ENCODE measurements at regions not wholly inside any gene's neighbourhood (a gene's known extent, or its start where the extent isn't known, plus 50 kb on each side); places are given as distances from the start of the nearest gene placed in this dataset.
A peak's percentile ranks its signal among the peaks of the same experiment; 100 is the strongest.

- H3K36me3 ChIP-seq = no peaks in the 10 kb centered on the region
- no peak overlapping the region for H3K4me3 ChIP-seq
- H3K27me3 ChIP-seq = no peaks in the 10 kb centered on the region
- peak overlapping the region in 2 of 5 donors; percentile 40 to 43 for H3K27ac ChIP-seq
- peaks cover 0 to 23% (median 10%) of the 10 kb centered on the region in 4 donors for H3K4me1 ChIP-seq
- no peaks in the 10 kb centered on the region for H3K9me3 ChIP-seq
- no peak for DNase-seq
- TF ChIP-seq CTCF (IDR thresholded peaks at IDR 0.05) = no peak
- TF ChIP-seq POLR2AphosphoS5 (IDR thresholded peaks at IDR 0.05) = peak in 1 of 3 donors; percentile 18
- TF ChIP-seq POLR2A (IDR thresholded peaks at IDR 0.05) = no peak
- TF ChIP-seq EP300 (IDR thresholded peaks at IDR 0.05) = no peak
- 31 to 62% (median 42%) methylated on average over 6 of the region's 6 CpGs for WGBS, 5 donors
- intact Hi-C loops (cut with DNase I; ENCODE audit: low total_unique reads) = no loop called here
Observed at GRCh38 chr1:244346972-244347618, 104.6 kb downstream of the ADSS2 start.

- TF ChIP-seq CTCF (IDR thresholded peaks at IDR 0.05) = no peak
- TF ChIP-seq POLR2A (IDR thresholded peaks at IDR 0.05) = no peak
- TF ChIP-seq EP300 (IDR thresholded peaks at IDR 0.05) = no peak
- no peak for TF ChIP-seq POLR2AphosphoS5 (IDR thresholded peaks at IDR 0.05)
- intact Hi-C loops (cut with DNase I; ENCODE audit: low total_unique reads) = no loop called here
- Histone ChIP-seq H3K36me3 (no peaks in the 10 kb centered on the region), H3K27ac (peak overlapping the region in 1 of 5 donors; percentile 26), H3K27me3 (no peaks in the 10 kb centered on the region), H3K4me1 (peaks cover under 1 to 24% (median 13%) of the 10 kb centered on the region in 4 donors), H3K4me3 (no peak overlapping the region), H3K9me3 (no peaks in the 10 kb centered on the region)
- WGBS, 5 donors = 42 to 64% (median 47%) methylated on average over 3 of the region's 3 CpGs
- no peak for DNase-seq
Observed at GRCh38 chr1:244347942-244348341, 103.8 kb downstream of the ADSS2 start.

GRCh38 chr1:244349103-244349531 is 102.6 kb downstream of the ADSS2 start:
- H3K27me3 ChIP-seq = no peaks in the 10 kb centered on the region
- DNase-seq = no peak
- H3K4me1 ChIP-seq = peaks cover 7 to 33% (median 19%) of the 10 kb centered on the region in 4 donors
- no peak overlapping the region for H3K4me3 ChIP-seq
- no peaks in the 10 kb centered on the region for H3K36me3 ChIP-seq
- intact Hi-C loops (cut with DNase I; ENCODE audit: low total_unique reads) = no loop called here
- peak overlapping the region in 3 of 5 donors; percentile 49 to 71 (median 70) for H3K27ac ChIP-seq
- H3K9me3 ChIP-seq = no peaks in the 10 kb centered on the region
- TF ChIP-seq POLR2AphosphoS5 (IDR thresholded peaks at IDR 0.05) (peak in 1 of 3 donors; percentile 39), POLR2A (IDR thresholded peaks at IDR 0.05) (no peak), CTCF (IDR thresholded peaks at IDR 0.05) (no peak)
- 41 to 75% (median 70%) methylated on average over 8 of the region's 8 CpGs for WGBS, 5 donors

DNA sequence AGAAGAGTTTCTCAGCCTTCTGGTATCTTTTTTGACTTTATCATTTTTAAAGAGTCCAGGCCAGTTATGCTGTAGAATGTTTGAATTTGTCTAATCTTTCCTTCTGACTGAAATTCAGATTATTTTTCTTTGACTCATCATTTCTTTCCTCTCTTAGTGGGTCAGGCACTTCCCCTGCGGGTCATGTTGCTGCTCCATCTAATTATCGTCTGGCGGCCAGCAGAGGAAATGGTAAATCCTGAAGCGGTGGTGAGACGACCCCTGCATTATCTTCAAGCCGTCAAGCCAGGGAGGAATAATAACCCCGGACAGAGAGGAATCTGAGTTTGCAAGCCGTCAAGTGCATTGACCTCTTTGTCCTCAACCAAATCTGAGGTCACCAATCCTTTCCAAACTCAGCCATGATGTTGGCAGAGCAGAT is 102.1 kb downstream of the ADSS2 start:
- WGBS, 5 donors = 40 to 72% (median 69%) methylated on average over 8 of the region's 8 CpGs
- Histone ChIP-seq H3K4me3 (no peak overlapping the region), H3K27me3 (no peaks in the 10 kb centered on the region), H3K36me3 (no peaks in the 10 kb centered on the region), H3K9me3 (no peaks in the 10 kb centered on the region), H3K4me1 (peaks cover 7 to 33% (median 19%) of the 10 kb centered on the region in 4 donors), H3K27ac (peak overlapping the region in 3 of 5 donors; percentile 49 to 71 (median 70))
- DNase-seq = no peak
- TF ChIP-seq EP300 (IDR thresholded peaks at IDR 0.05) (no peak), POLR2AphosphoS5 (IDR thresholded peaks at IDR 0.05) (no peak), CTCF (IDR thresholded peaks at IDR 0.05) (no peak), POLR2A (IDR thresholded peaks at IDR 0.05) (no peak)
- intact Hi-C loops (cut with DNase I; ENCODE audit: low total_unique reads) = no loop called here

All from stomach (tissue), 8 donors.